ENCODE measurements at regions not wholly inside any gene's neighbourhood (a gene's known extent, or its start where the extent isn't known, plus 50 kb on each side); places are given as distances from the start of the nearest gene placed in this dataset.

DNA sequence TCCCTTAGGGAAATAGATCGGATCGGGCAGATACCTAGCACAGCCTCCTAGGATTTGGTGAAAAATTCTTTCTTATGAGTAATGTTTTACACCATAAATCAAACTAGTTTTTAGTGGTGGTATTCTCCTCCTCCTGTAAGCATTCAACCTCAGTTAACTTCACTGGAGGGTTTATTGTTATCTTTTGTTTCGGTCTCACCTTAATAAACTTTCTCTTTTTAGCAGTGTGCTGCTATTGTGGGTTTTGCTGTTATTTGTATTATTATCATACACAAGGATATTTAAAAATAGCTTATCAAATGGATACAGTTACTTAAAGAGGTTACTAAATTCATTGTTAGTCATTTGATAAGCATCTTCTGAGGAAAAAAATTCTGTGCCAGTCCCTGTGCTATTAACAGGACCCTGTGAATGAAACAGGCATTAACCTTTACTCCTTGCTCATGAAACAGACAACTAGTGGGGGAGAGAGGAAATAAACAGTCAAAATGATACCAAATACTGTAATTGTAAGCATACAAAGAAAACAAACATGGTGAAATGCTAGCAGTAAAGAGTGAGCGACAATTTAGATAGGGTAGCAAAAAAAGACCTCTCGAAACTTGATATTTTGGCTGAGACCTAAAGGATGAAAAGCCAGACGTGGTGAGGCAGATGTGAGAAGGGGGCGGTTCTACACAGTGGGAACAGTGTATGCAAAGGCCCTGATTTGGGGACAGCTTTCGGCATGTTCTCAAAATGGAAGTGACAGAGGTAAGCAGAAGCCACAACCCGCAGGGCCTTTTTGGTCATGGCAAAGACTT is 178.7 kb upstream of the SOX5 start:
- intact Hi-C loops (cut with DNase I): no loop called here
- DNase-seq: no peak

DNA sequence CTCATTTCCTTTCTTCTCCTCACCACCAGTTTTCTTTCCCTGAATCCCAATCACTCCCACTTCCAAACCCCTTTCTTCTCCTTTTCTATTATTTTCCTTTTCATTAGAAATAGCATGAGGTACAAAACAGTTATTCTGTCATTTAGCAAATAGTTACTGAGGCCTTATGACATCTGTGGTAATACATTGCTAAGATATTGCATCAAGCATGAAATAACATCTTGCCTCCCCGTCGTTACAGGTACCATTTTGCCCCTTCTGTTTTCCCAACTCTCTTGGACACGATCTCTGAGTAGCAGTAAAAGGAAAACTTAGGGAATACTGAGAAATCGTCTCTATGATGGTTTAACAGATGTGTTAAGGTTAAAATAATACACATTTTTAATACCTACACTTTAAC is 175.8 kb upstream of the SOX5 start:
- DNase-seq: no peak
- intact Hi-C loops (cut with DNase I): no loop called here

DNA sequence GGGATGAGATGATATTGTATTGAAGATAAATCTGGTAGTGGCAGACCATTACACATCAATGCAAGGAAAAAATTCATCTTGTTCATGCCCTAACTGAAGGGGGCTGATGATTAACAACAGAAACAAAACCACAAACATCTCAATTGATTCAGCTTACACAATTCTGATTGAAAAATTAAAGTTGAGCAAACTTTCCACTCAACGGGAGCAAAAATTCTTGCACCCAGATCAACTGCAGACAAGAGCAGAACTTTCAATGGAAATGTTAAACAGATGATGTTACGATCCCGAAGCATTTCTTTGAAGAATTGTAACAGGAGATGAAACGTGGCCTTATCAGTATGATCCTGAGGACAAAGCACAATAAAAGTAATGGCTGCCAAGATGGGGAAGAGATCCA is 172.4 kb upstream of the SOX5 start:
- intact Hi-C loops (cut with DNase I): no loop called here
- no peak for DNase-seq

DNA sequence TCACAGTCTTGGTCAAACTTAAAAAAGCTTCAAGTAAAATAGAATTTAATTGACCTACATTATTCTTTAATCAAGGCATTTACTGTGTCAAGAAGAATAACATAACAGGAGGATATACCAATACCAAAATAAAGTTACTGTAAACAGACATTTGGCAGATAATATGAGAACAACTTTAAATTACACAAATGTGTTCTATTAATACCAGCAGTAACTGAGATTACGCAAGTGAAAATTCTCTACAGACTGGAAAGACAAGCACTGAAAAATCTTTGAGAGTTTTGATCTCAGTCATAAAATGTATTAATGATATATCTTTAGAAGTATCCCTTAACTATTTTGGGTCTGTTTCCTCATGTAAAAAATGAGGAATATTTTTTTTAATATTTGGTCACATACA is 169.2 kb upstream of the SOX5 start:
- no peak for DNase-seq
- intact Hi-C loops (cut with DNase I): no loop called here

DNA sequence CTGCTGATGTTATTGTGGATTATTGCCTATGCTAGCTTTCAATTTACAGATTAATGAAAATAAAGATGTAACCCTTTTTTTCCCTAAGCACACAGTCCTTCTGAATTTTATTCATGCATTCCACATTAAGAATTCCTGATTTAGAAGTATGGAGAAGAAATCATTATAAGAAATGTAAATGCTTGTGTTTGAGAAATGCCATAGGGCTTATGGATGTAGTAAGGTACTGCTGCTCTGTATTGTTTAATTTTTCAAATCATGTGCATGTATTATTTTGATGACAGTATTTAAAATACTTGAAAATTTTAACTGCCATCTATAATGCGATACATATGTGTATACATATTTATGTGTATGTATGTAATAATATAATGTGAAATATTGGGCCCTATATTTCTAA is 167.1 kb upstream of the SOX5 start:
- intact Hi-C loops (cut with DNase I): no loop called here
- no peak for DNase-seq

DNA sequence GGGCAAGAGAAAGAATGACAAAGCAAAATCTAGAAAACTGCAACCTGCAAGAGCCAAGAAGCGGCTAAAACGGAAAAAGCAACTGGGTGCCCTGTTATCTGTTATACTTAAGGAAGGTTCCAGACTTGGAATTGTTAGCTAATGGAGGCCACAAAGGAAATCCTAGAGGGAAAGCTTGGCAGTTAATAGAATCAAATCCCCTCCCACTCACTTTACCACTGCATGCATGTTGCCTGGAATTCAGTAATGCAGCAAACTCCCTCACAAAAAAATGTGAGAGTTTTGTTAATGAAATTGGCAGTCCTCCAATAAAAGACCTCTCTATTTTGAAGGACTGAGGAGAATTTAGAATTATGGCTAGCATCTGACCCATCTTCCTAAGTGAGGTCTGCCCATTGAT is 164.2 kb upstream of the SOX5 start:
- intact Hi-C loops (cut with DNase I): no loop called here
- no peak for DNase-seq

DNA sequence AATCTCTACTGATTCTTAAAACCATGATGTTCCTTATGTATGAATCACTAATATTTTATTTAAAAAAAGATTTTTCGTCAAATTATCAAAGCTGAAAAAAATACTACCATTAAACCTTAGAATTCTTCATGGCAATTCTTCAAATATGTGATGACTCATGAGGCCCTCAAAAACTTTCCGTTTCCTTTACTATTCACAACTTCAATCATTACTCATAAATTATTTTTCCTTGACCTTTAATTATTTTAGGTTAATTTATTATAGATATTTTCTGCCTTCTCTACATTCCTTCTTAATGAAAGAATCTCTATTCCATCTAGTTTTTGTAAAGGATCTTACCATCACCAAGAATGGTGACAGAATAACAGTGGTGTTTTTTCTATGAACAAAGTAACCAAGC is 162.1 kb upstream of the SOX5 start:
- intact Hi-C loops (cut with DNase I): no loop called here
- no peak for DNase-seq

DNA sequence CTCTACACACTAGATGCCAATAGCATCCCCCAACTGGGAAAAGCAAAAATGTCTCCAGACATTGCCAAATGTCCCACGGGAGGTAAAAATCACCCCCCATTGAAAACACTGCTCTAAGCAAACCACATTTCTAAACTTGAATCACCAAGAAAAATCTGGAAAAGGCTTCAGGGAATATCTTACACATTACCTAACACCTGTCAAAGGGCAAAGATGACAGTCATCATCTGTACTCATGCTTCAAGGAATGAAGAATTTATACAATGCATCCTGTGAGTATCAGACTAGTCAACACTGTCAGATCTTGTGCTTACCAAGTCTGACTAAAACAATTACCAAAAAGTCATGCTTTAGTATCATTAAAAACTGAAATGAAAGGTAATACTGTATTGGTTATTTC is 161.6 kb upstream of the SOX5 start:
- intact Hi-C loops (cut with DNase I): no loop called here
- DNase-seq: no peak

DNA sequence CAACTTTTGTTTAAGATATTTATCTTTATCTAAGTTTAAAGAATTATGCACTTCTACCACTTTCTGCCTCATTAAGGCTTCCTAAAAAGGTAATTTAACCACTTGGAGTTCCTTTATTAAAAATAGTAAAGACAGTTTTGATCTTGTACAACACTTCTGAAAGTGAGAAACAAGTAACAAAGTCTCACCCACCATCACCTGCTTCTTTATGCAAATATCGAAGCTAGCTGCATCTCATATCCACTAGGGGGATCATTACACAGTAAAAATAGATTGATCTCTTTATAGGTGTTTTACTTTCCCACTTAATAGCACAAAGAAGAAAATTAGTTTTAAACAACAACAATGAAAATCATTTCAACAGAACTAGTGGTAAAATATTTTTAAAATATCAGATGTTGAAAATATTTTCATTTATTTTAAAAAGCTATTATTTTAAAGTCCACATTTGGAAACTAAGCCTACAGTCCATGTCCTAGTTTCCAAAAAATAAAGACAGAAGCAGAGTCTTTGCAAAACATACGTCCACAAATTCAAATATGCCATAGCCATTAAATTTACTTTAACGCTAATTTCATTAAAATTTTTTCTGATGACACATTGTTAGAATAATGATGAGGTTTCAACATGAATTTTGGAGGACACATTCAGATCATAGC is 160.0 kb upstream of the SOX5 start:
- intact Hi-C loops (cut with DNase I): loop anchor here (10.0 kb wide), 1 partner anchor 485 kb away; no protein-coding TSS in a partner anchor
- DNase-seq: no peak

DNA sequence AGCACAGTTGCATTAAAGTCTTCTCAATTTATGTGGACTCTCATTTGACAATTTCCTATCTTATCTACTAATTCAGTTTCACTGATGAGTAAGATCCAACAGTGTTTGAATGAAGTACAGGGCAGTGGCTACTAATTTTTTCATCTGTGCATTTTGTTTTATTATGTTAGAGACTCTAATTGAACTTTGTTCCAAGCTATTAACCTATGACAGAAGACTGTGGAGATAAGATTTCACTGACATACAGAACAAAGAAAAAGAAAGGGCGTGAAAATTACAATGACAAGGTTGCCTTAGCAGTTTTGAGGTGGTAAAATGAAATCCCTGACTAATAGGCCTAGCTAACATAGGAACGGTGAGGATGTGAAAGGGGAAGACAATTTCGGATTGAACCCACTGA is 153.2 kb upstream of the SOX5 start:
- DNase-seq: no peak
- intact Hi-C loops (cut with DNase I): loop anchor here (10.0 kb wide), 1 partner anchor 492 kb away; no protein-coding TSS in a partner anchor

DNA sequence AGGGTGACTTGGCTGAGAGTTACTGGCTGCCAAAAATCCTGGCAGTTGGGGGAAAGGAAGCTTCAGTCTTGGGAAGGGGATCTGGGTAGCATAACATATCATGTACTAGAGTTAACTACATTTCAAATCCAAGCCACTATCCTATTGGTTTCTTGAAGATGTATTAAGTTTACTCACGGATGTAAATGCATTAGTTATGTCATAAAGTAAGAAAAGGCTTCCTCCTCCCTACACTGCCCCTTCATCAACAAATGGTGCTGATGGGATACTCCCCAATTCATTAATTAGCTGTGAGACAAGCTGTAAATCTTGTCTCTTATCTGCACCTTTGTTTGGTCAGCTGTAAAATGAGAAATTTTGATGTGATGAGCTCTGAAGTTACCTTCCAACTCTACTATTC is 150.1 kb upstream of the SOX5 start:
- DNase-seq: no peak
- intact Hi-C loops (cut with DNase I): no loop called here

DNA sequence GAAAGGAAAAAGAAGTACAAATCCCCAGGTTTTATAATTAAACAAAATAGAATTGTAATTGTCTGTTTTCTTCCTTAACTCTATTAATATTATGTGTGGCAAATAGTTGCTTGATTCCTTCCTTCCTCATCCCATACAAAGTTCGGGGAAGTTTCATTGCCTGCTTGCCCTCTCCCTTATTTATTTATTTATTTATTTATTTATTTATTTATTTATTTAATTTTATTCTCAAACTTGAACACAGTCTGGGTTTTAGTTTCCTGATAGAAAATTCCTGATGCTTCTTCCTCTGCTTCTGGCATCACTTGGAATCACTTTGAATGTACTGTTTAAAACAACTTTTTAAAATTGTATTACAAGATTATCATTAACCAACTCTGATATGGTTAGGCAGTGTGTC is 145.8 kb upstream of the SOX5 start:
- intact Hi-C loops (cut with DNase I): no loop called here
- no peak for DNase-seq

DNA sequence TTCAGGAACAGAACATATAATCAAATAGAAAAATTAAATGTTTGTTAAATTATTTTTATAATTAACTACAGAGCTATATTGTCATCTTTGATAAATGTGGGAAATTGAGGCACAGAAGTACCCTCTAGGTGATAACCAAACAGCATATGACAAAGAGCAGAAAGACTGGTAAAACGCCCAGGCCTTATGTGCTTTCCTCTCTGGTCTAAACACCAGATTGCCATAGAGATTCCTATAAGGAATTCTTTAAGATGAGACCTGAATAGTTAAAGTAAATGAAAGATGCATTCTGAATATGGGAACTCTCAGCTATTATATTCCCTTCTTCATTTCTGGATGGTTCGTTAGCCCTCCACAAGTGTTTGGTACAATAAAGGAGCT is 140.0 kb upstream of the SOX5 start:
- intact Hi-C loops (cut with DNase I): no loop called here
- no peak for DNase-seq

DNA sequence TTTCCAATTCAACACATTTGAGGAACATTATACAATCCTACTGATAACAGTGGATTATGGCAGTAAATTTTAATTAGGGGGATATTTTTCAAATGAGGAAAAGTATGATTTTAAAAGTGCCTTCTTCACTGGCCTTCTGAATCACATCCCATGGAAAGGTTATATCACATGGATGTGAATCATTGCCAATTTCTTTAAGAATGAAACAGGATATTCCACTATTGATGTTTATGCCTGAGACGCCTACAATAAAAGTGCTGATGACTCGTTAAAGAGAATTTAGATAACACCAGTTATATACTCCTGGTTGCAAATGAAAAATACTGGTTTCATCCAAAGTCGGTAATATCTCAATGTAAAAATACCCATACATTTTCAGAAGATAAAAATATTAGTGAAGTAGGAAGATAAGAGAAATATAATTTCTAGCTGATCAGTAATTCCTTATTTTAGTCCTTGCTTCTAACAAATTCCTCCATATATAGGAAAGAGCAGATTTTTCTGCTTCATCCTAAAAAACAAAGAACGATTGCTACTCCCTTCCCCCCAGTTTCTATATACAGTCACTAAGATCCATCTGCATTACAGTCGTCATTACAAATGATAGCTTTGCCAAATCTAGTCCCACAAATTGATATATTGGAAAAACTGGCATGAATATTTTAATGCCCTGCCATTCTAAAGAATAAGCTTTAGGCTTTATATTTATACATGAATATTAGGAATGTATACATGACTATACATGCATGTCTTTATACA is 139.5 kb upstream of the SOX5 start:
- no peak for DNase-seq
- intact Hi-C loops (cut with DNase I): no loop called here

DNA sequence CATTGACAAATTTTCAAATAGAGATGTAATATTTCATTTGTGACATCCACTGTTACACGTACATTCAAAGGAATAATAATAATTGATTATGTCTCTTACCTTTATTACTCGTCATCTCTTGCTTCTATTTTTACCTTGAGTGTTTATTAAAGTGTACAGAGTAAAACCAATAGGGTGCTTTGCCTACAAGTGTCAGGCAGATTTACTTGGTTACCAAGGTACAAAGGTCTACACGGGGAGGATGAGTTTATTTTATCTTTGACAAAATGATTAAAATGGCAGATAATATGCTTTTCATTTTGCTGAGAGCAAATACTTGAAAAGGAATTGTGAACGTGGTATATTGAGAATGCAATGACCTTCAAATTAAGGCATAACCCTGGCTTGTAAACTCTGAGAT is 137.8 kb upstream of the SOX5 start:
- intact Hi-C loops (cut with DNase I): no loop called here
- no peak for DNase-seq

DNA sequence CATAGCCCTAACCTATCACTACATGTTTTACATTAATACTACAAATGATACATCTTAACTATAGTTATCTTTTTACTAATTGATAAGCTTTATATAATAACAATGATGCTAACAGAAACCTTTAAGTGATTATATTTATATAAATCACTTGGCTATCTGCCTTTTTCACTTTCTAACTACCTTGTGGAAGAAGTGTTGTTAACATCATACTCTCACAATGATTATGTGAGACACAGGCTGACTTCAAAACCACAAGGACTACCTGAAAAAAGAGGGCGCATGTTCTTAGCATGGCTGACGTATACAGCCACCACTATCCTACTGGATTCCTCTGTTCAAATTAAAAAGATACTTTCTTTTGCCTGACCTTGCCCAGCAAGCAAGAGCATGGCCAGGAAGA is 135.3 kb upstream of the SOX5 start:
- no peak for DNase-seq
- intact Hi-C loops (cut with DNase I): no loop called here

DNA sequence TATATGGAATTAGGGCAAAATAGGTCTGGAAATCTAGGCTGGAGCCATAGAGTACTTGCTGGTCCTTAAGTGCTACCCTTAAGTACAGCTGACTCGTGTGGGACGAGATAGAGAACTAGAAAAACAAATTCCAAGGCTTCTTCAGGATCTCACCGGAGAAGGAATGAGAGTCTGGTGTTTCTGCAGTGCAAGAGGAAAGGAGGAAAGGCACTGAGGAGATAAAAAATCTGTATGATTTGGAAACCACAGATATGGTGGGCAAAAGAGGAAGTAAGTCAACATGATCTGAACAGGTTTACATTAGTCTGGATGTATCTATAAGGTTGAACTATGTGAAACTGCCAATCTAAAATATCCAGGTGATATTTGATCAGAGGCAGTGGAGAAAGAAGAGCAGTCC is 134.4 kb upstream of the SOX5 start:
- intact Hi-C loops (cut with DNase I): no loop called here
- DNase-seq: no peak

DNA sequence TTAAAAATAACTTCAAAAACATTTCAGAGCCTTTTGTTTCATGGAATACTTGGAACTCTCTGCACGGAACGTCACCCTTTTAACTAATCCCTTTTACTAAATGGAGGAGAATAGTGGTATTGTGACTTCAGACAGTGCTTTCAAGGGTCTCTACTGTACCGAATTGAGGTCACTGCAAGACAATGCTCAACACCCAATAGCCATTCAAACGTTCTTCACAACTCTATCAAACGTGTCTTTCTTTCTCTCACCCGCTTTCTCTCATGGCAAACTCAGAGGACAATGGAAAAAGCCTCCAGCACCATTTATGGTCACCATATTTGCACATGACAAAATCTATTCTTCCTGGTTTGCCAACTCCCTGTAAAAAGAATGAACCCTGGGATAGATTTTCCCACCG is 132.1 kb upstream of the SOX5 start:
- intact Hi-C loops (cut with DNase I): no loop called here
- no peak for DNase-seq

DNA sequence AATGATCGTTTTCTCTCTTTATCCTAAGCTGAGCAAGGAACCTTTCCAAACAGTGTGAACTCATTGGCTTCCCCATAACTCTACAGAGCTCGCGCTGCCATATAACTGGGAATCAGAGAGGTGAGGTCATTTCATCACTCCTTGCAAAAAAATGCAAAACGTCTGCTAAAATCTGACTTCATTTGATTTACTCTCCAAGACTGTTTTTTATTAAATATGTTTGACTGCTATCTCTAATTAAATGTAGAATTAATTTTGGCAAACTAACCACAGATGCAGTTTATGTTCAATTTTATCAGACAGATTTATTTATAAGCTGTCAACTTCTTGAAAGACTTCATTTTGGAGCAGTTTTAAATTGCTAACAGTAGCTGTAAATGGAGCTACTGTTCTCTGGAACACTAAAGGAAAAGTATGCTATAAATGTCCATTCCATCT is 131.6 kb upstream of the SOX5 start:
- intact Hi-C loops (cut with DNase I): no loop called here
- no peak for DNase-seq

DNA sequence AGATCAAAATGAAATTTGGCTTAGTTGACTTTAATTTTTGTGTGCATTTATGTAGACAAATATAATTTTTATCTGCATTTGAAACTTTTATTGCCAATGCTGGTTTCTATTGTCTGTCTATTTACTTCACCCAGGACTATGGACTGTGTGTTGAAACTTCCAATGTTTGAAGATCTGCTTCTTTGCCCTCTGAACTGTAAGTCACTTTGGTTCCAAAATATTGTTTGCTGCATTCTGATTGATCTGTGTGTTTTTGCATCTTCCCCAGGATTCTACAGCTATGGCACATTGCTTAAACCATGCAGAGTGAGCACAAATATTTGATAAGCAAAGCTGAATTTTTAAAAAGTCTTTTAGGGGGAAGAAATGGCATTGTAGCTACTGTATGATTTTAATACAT is 131.0 kb upstream of the SOX5 start:
- no peak for DNase-seq
- intact Hi-C loops (cut with DNase I): no loop called here

DNA sequence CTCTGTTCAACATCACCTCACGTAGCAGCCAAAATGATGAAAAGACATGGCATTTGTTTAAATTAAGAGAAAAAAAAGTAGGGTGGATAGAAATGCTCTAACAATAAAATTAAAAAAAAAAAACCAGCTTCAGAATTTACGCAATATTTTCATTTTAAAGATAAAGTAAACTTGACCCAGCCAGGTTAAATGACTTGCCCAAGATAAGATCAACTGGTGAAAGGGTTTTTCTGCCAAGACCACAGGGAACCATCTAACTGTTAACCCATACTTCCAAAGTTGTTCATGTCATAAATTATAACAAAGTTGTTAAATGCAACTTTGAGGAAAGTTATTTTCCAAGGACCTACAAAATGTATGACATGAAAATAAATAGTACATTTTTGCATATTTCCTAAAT is 129.6 kb upstream of the SOX5 start:
- DNase-seq: no peak
- intact Hi-C loops (cut with DNase I): no loop called here

DNA sequence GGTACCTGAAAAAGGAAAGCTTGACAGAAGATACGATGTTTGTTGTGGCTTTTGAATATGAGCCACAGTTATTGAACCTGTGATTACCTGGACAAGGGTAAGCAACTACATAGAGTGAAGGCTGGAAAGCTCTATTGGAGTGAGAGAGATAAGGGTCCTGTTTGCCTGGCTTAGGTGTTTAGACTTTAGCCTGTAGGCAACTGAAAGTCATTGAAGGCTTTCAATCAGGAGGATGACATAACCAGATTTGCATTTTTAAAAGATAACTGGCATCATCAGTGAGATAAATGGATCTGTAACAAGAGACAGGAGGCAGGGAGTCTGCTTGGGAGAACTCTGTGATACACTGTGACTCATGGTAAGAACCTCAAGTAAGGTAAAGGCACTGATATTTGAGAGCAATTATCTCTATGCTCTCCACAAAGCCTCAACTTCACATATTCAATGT is 128.9 kb upstream of the SOX5 start:
- intact Hi-C loops (cut with DNase I): no loop called here
- no peak for DNase-seq
